ENCODE measurements at regions not wholly inside any gene's neighbourhood (a gene's known extent, or its start where the extent isn't known, plus 50 kb on each side); places are given as distances from the start of the nearest gene placed in this dataset.

GRCh38 chr2:160893581-160893980, 266.6 kb upstream of the TANK start:
- TF ChIP-seq, protein P1, sequence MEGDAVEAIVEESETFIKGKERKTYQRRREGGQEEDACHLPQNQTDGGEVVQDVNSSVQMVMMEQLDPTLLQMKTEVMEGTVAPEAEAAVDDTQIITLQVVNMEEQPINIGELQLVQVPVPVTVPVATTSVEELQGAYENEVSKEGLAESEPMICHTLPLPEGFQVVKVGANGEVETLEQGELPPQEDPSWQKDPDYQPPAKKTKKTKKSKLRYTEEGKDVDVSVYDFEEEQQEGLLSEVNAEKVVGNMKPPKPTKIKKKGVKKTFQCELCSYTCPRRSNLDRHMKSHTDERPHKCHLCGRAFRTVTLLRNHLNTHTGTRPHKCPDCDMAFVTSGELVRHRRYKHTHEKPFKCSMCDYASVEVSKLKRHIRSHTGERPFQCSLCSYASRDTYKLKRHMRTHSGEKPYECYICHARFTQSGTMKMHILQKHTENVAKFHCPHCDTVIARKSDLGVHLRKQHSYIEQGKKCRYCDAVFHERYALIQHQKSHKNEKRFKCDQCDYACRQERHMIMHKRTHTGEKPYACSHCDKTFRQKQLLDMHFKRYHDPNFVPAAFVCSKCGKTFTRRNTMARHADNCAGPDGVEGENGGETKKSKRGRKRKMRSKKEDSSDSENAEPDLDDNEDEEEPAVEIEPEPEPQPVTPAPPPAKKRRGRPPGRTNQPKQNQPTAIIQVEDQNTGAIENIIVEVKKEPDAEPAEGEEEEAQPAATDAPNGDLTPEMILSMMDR (IDR thresholded peaks at IDR 0.05), result no peak
- no peak for TF ChIP-seq EZH2 (IDR thresholded peaks at IDR 0.05; ENCODE audit: borderline replicate concordance, insufficient read depth, low read depth, low read length, poor library complexity, severe bottlenecking)

Measured in B cell (primary cell).